Keratinocyte (primary cell): ENCODE measurements at regions not wholly inside any gene's neighbourhood (a gene's known extent, or its start where the extent isn't known, plus 50 kb on each side); places are given as distances from the start of the nearest gene placed in this dataset.

ENCODE experiments used
- DNase-seq: peaks from one replicate; pipeline ENCODE4 v3.0.0-alpha.2; 2011; ENCODE audit warnings: low read depth, missing footprints, low spot score
- FAIRE-seq: peaks from 2 replicates; lab custom pipeline; 2011; peaks lifted over from hg19 to GRCh38; lab: Jason Lieb, UNC
- H2AFZ ChIP-seq: 2 replicates; pipeline ENCODE4 v1.6.0; 2012; ENCODE audit warnings: low read length, control low read depth, inconsistent platforms; ENCODE audit not compliant: control insufficient read depth
- H3K27ac ChIP-seq: 2 replicates; pipeline ENCODE4 v1.5.1; 2011; ENCODE audit warnings: low read length; ENCODE audit not compliant: control insufficient read depth, insufficient read depth
- H3K27me3 ChIP-seq: 3 replicates; pipeline ENCODE4 v1.6.0; 2011; ENCODE audit warnings: low read length; ENCODE audit not compliant: control insufficient read depth, insufficient read depth; ENCODE audit errors: extremely low read depth
- H3K36me3 ChIP-seq, 2 experiments: 2 replicates in 1 of 2; 3 replicates in 1 of 2; pipeline ENCODE4 v1.5.1; 2011; ENCODE audit warnings: low read length in 2 of 2, mild to moderate bottlenecking in 1 of 2; ENCODE audit not compliant: control insufficient read depth in 2 of 2, insufficient read depth in 2 of 2; ENCODE audit errors: extremely low read depth in 1 of 2
- H3K4me1 ChIP-seq: 3 replicates; pipeline ENCODE4 v1.5.1; 2011; ENCODE audit warnings: low read length; ENCODE audit not compliant: control insufficient read depth, insufficient read depth; ENCODE audit errors: extremely low read depth
- H3K4me2 ChIP-seq: 3 replicates; pipeline ENCODE4 v1.6.0; 2011; ENCODE audit warnings: low read depth, low read length; ENCODE audit not compliant: control insufficient read depth, insufficient read depth; ENCODE audit errors: extremely low read depth
- H3K4me3 ChIP-seq, 3 experiments: fragments of 200-600 bp in 1 of 3; sonication (generic) in 1 of 3; 2 replicates in 2 of 3; 3 replicates in 1 of 3; pipeline ENCODE4 v1.5.1; 2011 to 2016; ENCODE audit warnings: low read length in 3 of 3, mild to moderate bottlenecking in 3 of 3, control low read depth in 2 of 3, inconsistent platforms in 1 of 3, low read depth in 1 of 3, mixed read lengths in 1 of 3, mixed run types in 1 of 3, moderate library complexity in 1 of 3; ENCODE audit not compliant: control insufficient read depth in 2 of 3, insufficient read depth in 2 of 3; ENCODE audit errors: extremely low read depth in 1 of 3
- H3K79me2 ChIP-seq: 2 replicates; pipeline ENCODE4 v1.6.0; 2012; ENCODE audit warnings: low read length; ENCODE audit not compliant: control insufficient read depth, insufficient read depth
- H3K9ac ChIP-seq: 3 replicates; pipeline ENCODE4 v1.6.0; 2011; ENCODE audit warnings: low read length; ENCODE audit not compliant: control insufficient read depth, insufficient read depth; ENCODE audit errors: extremely low read depth
- H3K9me1 ChIP-seq: 3 replicates; pipeline ENCODE4 v1.6.0; 2011; ENCODE audit warnings: low read length; ENCODE audit not compliant: control insufficient read depth, insufficient read depth; ENCODE audit errors: extremely low read depth
- H3K9me3 ChIP-seq: 2 replicates; pipeline ENCODE4 v1.5.1; 2012; ENCODE audit warnings: low read depth, low read length; ENCODE audit not compliant: control insufficient read depth
- H4K20me1 ChIP-seq: 3 replicates; pipeline ENCODE4 v1.6.0; 2011; ENCODE audit warnings: low read length; ENCODE audit not compliant: control insufficient read depth, insufficient read depth; ENCODE audit errors: extremely low read depth
- EZH2 ChIP-seq: IDR thresholded peaks from one replicate; pipeline ENCODE4 v1.6.1; 2012; ENCODE audit warnings: inconsistent platforms, mild to moderate bottlenecking, low read length, moderate library complexity
- dilution Hi-C: fragments of 300-500 bp; cut with MboI; formaldehyde crosslinking; loops from one replicate; pipeline ENCODE4 v1.7.0; 2020; ENCODE audit warnings: low sequenced_read_pairs; ENCODE audit not compliant: extremely low pct_ligation_motif_present
- TF ChIP-seq, protein P1 (sequence below), 3 experiments: IDR thresholded peaks in 1 of 3; conservative IDR thresholded peaks in 1 of 3; optimal IDR thresholded peaks in 1 of 3; 2 replicates in 2 of 3; 3 replicates in 1 of 3; pipeline versions ENCODE3 to v1.5.1; 2011; ENCODE audit warnings: low read length in 3 of 3, mild to moderate bottlenecking in 3 of 3, moderate library complexity in 2 of 3, control low read depth in 1 of 3, inconsistent platforms in 1 of 3; ENCODE audit not compliant: insufficient read depth in 2 of 3; ENCODE audit errors: extremely low read depth in 1 of 3

DNA sequence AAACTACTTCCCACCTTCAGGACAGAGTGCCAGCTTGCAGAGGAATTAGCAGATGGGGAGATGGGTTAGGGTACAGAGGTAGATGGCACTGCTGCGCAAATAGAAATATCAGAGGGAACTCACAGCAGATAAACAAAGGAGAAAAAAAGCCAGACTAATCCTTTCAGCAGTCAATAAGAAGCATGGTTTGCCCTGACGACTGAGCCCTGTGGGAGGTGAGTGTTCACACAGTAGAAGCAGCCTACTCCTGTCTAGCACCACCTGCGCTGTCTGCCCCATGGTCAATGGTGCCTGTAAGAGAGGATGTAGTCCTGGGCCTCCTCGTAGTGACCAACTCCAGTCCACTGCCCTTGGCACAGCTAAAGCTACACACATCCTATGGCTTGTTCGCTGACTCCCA is 174.1 kb downstream of the IBTK start:
- no peak for TF ChIP-seq EZH2
- TF ChIP-seq, protein P1, sequence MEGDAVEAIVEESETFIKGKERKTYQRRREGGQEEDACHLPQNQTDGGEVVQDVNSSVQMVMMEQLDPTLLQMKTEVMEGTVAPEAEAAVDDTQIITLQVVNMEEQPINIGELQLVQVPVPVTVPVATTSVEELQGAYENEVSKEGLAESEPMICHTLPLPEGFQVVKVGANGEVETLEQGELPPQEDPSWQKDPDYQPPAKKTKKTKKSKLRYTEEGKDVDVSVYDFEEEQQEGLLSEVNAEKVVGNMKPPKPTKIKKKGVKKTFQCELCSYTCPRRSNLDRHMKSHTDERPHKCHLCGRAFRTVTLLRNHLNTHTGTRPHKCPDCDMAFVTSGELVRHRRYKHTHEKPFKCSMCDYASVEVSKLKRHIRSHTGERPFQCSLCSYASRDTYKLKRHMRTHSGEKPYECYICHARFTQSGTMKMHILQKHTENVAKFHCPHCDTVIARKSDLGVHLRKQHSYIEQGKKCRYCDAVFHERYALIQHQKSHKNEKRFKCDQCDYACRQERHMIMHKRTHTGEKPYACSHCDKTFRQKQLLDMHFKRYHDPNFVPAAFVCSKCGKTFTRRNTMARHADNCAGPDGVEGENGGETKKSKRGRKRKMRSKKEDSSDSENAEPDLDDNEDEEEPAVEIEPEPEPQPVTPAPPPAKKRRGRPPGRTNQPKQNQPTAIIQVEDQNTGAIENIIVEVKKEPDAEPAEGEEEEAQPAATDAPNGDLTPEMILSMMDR (optimal IDR thresholded peaks at IDR 0.05 in 1 of 3, IDR thresholded peaks at IDR 0.05 in 1 of 3, conservative IDR thresholded peaks at IDR 0.05 in 1 of 3; ENCODE audit: extremely low read depth in 1 of 3, insufficient read depth in 2 of 3, low read length in 3 of 3) = no peak
- dilution Hi-C loops = no loop called here
- Histone ChIP-seq H3K9me1 (no peaks in the 10 kb centered on the region), H4K20me1 (no peaks in the 10 kb centered on the region), H3K4me2 (no peak overlapping the region), H3K27me3 (no peaks in the 10 kb centered on the region), H3K36me3 (no peaks in the 10 kb centered on the region), H3K27ac (no peak overlapping the region), H3K9me3 (no peaks in the 10 kb centered on the region), H3K9ac (no peak overlapping the region), H3K4me1 (no peaks in the 10 kb centered on the region), H2AFZ (no peak overlapping the region), H3K79me2 (no peaks in the 10 kb centered on the region), H3K4me3 (no peak overlapping the region)
- FAIRE-seq = no peak
- DNase-seq = no peak

DNA sequence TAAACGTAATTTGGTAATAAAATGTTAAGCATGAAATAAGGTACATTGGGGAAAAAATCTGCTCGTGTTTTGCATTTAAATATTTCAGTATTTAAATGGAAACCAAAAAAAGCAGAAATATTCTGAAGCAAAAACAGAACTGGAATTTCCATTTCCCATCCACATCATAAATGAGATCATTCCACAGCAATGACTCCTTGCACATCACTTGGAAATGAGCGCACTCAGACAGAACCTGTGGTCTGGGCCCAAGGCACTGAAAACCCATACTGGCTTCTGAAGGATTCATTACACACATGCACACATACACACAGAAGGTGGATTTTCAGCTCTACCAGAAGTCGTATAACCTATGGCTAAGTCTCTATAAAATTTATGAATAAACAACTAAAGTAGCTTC is 174.8 kb downstream of the IBTK start:
- Histone ChIP-seq H3K36me3 (no peaks in the 10 kb centered on the region), H3K4me3 (no peak overlapping the region), H3K9me1 (no peaks in the 10 kb centered on the region), H3K9ac (no peak overlapping the region), H3K27ac (no peak overlapping the region), H3K79me2 (no peaks in the 10 kb centered on the region), H3K27me3 (no peaks in the 10 kb centered on the region), H3K9me3 (no peaks in the 10 kb centered on the region), H2AFZ (no peak overlapping the region), H3K4me1 (no peaks in the 10 kb centered on the region), H3K4me2 (no peak overlapping the region), H4K20me1 (no peaks in the 10 kb centered on the region)
- TF ChIP-seq, protein P1 (optimal IDR thresholded peaks at IDR 0.05 in 1 of 3, IDR thresholded peaks at IDR 0.05 in 1 of 3, conservative IDR thresholded peaks at IDR 0.05 in 1 of 3; ENCODE audit: extremely low read depth in 1 of 3, insufficient read depth in 2 of 3, low read length in 3 of 3) = no peak
- TF ChIP-seq EZH2 = no peak
- dilution Hi-C loops = no loop called here
- no peak for DNase-seq
- no peak for FAIRE-seq
